Esophagus muscularis mucosa (tissue), 4 donors: ENCODE measurements at regions not wholly inside any gene's neighbourhood (a gene's known extent, or its start where the extent isn't known, plus 50 kb on each side); places are given as distances from the start of the nearest gene placed in this dataset.
"Not testable (repeated sequence)": the region's sequence is repeated elsewhere in the genome, so short reads cannot be mapped to it uniquely, and the experiment has no call there.

ENCODE experiments used
- DNase-seq: peaks from one replicate; pipeline ENCODE4 v3.0.0-alpha.2; 2017; ENCODE audit errors: extremely low spot score
- H3K27ac ChIP-seq, 4 donors: fragments of 200-600 bp; sonication (generic); replicated peaks in 1 of 4; 1 replicate in 3 of 4; 2 replicates in 1 of 4; pipeline ENCODE4 v1.5.1; 2016 to 2019; ENCODE audit warnings: mild to moderate bottlenecking in 1 of 4
- H3K27me3 ChIP-seq, 4 donors: fragments of 200-600 bp; sonication (generic); one replicate each; pipeline versions ENCODE4 v1.5.1 to v1.6.0; 2016 to 2019
- H3K36me3 ChIP-seq, 4 donors: fragments of 200-600 bp; sonication (generic); one replicate each; pipeline ENCODE4 v1.5.1; 2016 to 2019
- H3K4me1 ChIP-seq, 4 donors: fragments of 200-600 bp; sonication (generic); one replicate each; pipeline ENCODE4 v1.5.1; 2016 to 2019
- H3K4me3 ChIP-seq, 4 donors: fragments of 200-600 bp; sonication (generic); 1 replicate in 2 of 4; 2 replicates in 2 of 4; pipeline ENCODE4 v1.5.1; 2016 to 2019; ENCODE audit warnings: mild to moderate bottlenecking in 4 of 4, moderate library complexity in 1 of 4
- H3K9me3 ChIP-seq, 4 donors: fragments of 200-600 bp; sonication (generic); 1 replicate in 3 of 4; 2 replicates in 1 of 4; pipeline ENCODE4 v1.5.1; 2016 to 2019
- EP300 ChIP-seq: sonication (generic); formaldehyde crosslinking; IDR thresholded peaks from one replicate; pipeline ENCODE4 v1.6.1; 2017; ENCODE audit warnings: antibody characterized with exemption
- POLR2A ChIP-seq: fragments of 450-650 bp; IDR thresholded peaks from one replicate; pipeline ENCODE4 v1.6.1; 2017; ENCODE audit warnings: antibody characterized with exemption, moderate library complexity, mild to moderate bottlenecking, low read depth
- POLR2AphosphoS5 ChIP-seq, 2 donors: sonication (generic); formaldehyde crosslinking; IDR thresholded peaks; one replicate each; pipeline ENCODE4 v1.6.1; 2017; ENCODE audit warnings: antibody characterized with exemption in 2 of 2
- WGBS: methylation state at CpG from one replicate; pipeline ENCODE4 v1.1.5; 2018; 5-methylcytosine and 5-hydroxymethylcytosine counted together
- intact Hi-C: fragments of 100-400 bp; cut with DNase I; formaldehyde crosslinking; loops from one replicate; pipeline ENCODE4 v1.15.1; 2023
- TF ChIP-seq, protein P1 (sequence below), 3 experiments: fragments of 200-600 bp in 2 of 3; fragments of 450-650 bp in 1 of 3; sonication (generic) in 2 of 3; IDR thresholded peaks; one replicate each; pipeline ENCODE4 v1.5.1; 2017 to 2019; ENCODE audit warnings: antibody characterized with exemption in 3 of 3, mild to moderate bottlenecking in 2 of 3, moderate library complexity in 1 of 3

DNA sequence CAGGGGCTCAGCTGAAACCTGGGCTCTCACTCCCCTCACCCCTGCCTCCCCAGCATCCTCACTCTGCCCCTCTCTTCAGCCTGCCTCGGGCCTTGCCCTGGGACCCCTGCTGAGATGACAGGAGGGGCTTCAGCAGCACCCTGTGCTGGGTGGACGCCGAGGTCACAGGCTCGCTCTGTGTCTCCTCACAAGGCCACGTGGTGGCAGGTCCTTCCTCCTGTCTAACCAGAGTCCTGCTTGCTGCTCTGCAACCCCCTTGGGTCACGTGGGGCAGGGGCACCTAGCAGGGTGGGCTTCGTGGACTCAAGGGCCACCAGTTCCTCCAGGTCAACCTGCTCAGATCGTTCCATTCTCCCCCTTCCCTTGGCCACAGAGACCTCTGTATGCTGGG, 90.4 kb downstream of the TMEM121 start:
- intact Hi-C loops = no loop called here

DNA sequence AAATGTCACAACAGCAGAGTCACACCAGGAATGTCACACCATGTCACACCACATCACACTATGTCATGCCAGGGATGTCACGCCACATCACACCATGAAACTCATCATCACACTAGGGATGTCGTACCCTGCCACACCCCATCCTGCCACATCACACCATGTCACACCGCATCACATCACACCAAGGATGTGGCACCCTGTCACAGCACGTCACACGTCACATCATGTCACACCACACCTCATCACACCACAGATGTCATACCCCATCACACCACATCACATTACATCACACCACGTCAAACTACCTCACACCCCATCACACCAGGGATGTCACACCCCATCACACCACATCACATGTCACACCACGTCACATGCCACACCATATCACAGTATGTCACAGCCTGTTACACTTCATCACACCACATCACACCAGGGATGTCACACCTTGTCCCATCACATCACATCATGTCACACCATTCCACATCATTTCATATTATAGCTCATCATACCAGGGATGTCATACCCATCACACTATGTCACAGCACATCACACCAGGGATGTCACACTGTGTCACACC, 90.9 kb downstream of the TMEM121 start:
- WGBS = 77% methylated on average over 7 of the region's 7 CpGs
- Histone ChIP-seq H3K27me3 (no peaks in the 10 kb centered on the region), H3K9me3 (no peaks in the 10 kb centered on the region), H3K4me3 (no peak overlapping the region), H3K4me1 (peaks cover 0 to 17% (median 15%) of the 10 kb centered on the region in 4 donors), H3K27ac (no peak overlapping the region), H3K36me3 (no peaks in the 10 kb centered on the region)
- DNase-seq = no peak
- no peak for TF ChIP-seq EP300
- TF ChIP-seq, protein P1, sequence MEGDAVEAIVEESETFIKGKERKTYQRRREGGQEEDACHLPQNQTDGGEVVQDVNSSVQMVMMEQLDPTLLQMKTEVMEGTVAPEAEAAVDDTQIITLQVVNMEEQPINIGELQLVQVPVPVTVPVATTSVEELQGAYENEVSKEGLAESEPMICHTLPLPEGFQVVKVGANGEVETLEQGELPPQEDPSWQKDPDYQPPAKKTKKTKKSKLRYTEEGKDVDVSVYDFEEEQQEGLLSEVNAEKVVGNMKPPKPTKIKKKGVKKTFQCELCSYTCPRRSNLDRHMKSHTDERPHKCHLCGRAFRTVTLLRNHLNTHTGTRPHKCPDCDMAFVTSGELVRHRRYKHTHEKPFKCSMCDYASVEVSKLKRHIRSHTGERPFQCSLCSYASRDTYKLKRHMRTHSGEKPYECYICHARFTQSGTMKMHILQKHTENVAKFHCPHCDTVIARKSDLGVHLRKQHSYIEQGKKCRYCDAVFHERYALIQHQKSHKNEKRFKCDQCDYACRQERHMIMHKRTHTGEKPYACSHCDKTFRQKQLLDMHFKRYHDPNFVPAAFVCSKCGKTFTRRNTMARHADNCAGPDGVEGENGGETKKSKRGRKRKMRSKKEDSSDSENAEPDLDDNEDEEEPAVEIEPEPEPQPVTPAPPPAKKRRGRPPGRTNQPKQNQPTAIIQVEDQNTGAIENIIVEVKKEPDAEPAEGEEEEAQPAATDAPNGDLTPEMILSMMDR (IDR thresholded peaks at IDR 0.05) = no peak
- TF ChIP-seq POLR2A = no peak
- TF ChIP-seq POLR2AphosphoS5 (IDR thresholded peaks at IDR 0.05) = no peak
- intact Hi-C loops = no loop called here

More for the DNA sequence above, 90.4 kb downstream of the TMEM121 start:
- Histone ChIP-seq H3K4me3 (no peak overlapping the region), H3K9me3 (no peaks in the 10 kb centered on the region), H3K27me3 (no peaks in the 10 kb centered on the region), H3K36me3 (no peaks in the 10 kb centered on the region), H3K4me1 (peaks cover 0 to 12% (median 11%) of the 10 kb centered on the region in 4 donors), H3K27ac (no peak overlapping the region)
- 75% methylated on average over 4 of the region's 8 CpGs for WGBS
- no peak for DNase-seq
- no peak for TF ChIP-seq POLR2A
- no peak for TF ChIP-seq POLR2AphosphoS5 (IDR thresholded peaks at IDR 0.05)
- TF ChIP-seq, protein P1 (IDR thresholded peaks at IDR 0.05) = no peak
- no peak for TF ChIP-seq EP300

- H3K27ac ChIP-seq, H3K27me3 ChIP-seq, H3K9me3 ChIP-seq, H3K36me3 ChIP-seq, intact Hi-C loops, H3K4me3 ChIP-seq, DNase-seq: not testable (repeated sequence)
- peaks cover 0 to 19% (median 15%) of the 10 kb centered on the region in 4 donors for H3K4me1 ChIP-seq
- no CpG with 5 or more reads among the region's 8 CpGs for WGBS
Measured at GRCh38 chr14:105617805-105618204, 91.4 kb downstream of the TMEM121 start.

- H3K9me3 ChIP-seq, H3K36me3 ChIP-seq, H3K27me3 ChIP-seq, DNase-seq, intact Hi-C loops, H3K27ac ChIP-seq, H3K4me3 ChIP-seq: not testable (repeated sequence)
- WGBS = 78% methylated on average over 2 of the region's 6 CpGs
- peaks cover 0 to 19% (median 15%) of the 10 kb centered on the region in 4 donors for H3K4me1 ChIP-seq
Measured at GRCh38 chr14:105619324-105619723, 92.9 kb downstream of the TMEM121 start.

- H3K36me3 ChIP-seq, H3K9me3 ChIP-seq, intact Hi-C loops, DNase-seq, H3K27me3 ChIP-seq, H3K4me3 ChIP-seq: not testable (repeated sequence)
- Histone ChIP-seq H3K27ac (peak overlapping the region in 2 of 4 donors; percentile 74 to 83), H3K4me1 (peaks cover 0 to 19% (median 15%) of the 10 kb centered on the region in 4 donors)
- 78% methylated on average over 8 of the region's 35 CpGs for WGBS
Measured at GRCh38 chr14:105620178-105620864, 93.9 kb downstream of the TMEM121 start.

- H3K36me3 ChIP-seq, intact Hi-C loops, H3K27me3 ChIP-seq, H3K9me3 ChIP-seq, DNase-seq, H3K4me3 ChIP-seq: not testable (repeated sequence)
- WGBS = no CpG with 5 or more reads among the region's 21 CpGs
- Histone ChIP-seq H3K4me1 (peaks cover 0 to 19% (median 15%) of the 10 kb centered on the region in 4 donors), H3K27ac (peak overlapping the region in 3 of 4 donors; percentile 60 to 83 (median 74))
Measured at GRCh38 chr14:105620865-105621471, 94.6 kb downstream of the TMEM121 start.

- DNase-seq, intact Hi-C loops, H3K9me3 ChIP-seq, H3K27me3 ChIP-seq, H3K4me3 ChIP-seq, H3K36me3 ChIP-seq: not testable (repeated sequence)
- 79% methylated on average over 9 of the region's 23 CpGs for WGBS
- H3K27ac ChIP-seq = peak overlapping the region in 3 of 4 donors; percentile 60 to 83 (median 74)
- H3K4me1 ChIP-seq = peaks cover 0 to 19% (median 15%) of the 10 kb centered on the region in 4 donors
Measured at GRCh38 chr14:105621479-105622328, 95.3 kb downstream of the TMEM121 start.
